Stomach (tissue), 8 donors: ENCODE measurements at regions not wholly inside any gene's neighbourhood (a gene's known extent, or its start where the extent isn't known, plus 50 kb on each side); places are given as distances from the start of the nearest gene placed in this dataset.
A peak's percentile ranks its signal among the peaks of the same experiment; 100 is the strongest.

Source experiments
- DNase-seq, 2 donors: peaks; one replicate each; pipeline versions ENCODE4 v3.0.0 to v3.0.0-alpha.2; 2013 to 2019
- H3K27ac ChIP-seq, 5 donors: fragments of 200-600 bp in 4 of 5; sonication (generic) in 4 of 5; one replicate each; pipeline ENCODE4 v1.5.1; 2013 to 2019; ENCODE audit warnings: mild to moderate bottlenecking in 1 of 5, moderate library complexity in 1 of 5
- H3K27me3 ChIP-seq, 3 donors: fragments of 200-600 bp; sonication (generic); one replicate each; pipeline ENCODE4 v1.5.1; 2017 to 2019; ENCODE audit warnings: mixed run types in 1 of 3
- H3K36me3 ChIP-seq, 4 donors: fragments of 200-600 bp; sonication (generic); 1 replicate in 3 of 4; 2 replicates in 1 of 4; pipeline ENCODE4 v1.5.1; 2016 to 2019
- H3K4me1 ChIP-seq, 4 donors: fragments of 200-600 bp; sonication (generic); one replicate each; pipeline ENCODE4 v1.5.1; 2016 to 2019
- H3K4me3 ChIP-seq, 4 donors: fragments of 200-600 bp; sonication (generic) in 3 of 4; one replicate each; pipeline ENCODE4 v1.5.1; 2016 to 2019; ENCODE audit warnings: mild to moderate bottlenecking in 1 of 4
- H3K9me3 ChIP-seq, 4 donors: fragments of 200-600 bp; sonication (generic); one replicate each; pipeline ENCODE4 v1.5.1; 2016 to 2019
- CTCF ChIP-seq, 7 experiments: fragments of 450-650 bp in 4 of 7; fragments of 200-600 bp in 3 of 7; sonication (generic) in 3 of 7; IDR thresholded peaks; one replicate each; pipeline ENCODE4 v1.5.1; 2016 to 2019; ENCODE audit warnings: antibody characterized with exemption in 7 of 7, control low read depth in 2 of 7, mild to moderate bottlenecking in 1 of 7
- EP300 ChIP-seq: sonication (generic); formaldehyde crosslinking; IDR thresholded peaks from one replicate; pipeline ENCODE4 v1.6.1; 2017; ENCODE audit warnings: antibody characterized with exemption
- POLR2A ChIP-seq, 4 donors: fragments of 450-650 bp; IDR thresholded peaks; one replicate each; pipeline ENCODE4 v1.6.1; 2016; ENCODE audit warnings: antibody characterized with exemption in 4 of 4, control low read depth in 2 of 4, mild to moderate bottlenecking in 1 of 4, moderate library complexity in 1 of 4
- POLR2AphosphoS5 ChIP-seq, 3 donors: sonication (generic); formaldehyde crosslinking; IDR thresholded peaks; one replicate each; pipeline ENCODE4 v1.6.1; 2016; ENCODE audit warnings: antibody characterized with exemption in 3 of 3
- WGBS, 5 donors: extraction: QIAGEN DNeasy Blood & Tissue Kit in 3 of 5; methylation state at CpG; one replicate each; pipeline versions ENCODE4 v1.1.5 to v1.1.7; 2013 to 2018; 5-methylcytosine and 5-hydroxymethylcytosine counted together
- intact Hi-C: fragments of 100-400 bp; cut with DNase I; formaldehyde crosslinking; loops from one replicate; pipeline ENCODE4 v1.15.1; 2023; ENCODE audit warnings: low total_unique reads
- donor health status: healthy with polysubstance abuse.
- donor health status: Bipolar disorder and iron deficiency.
- donor health status: healthy.

- intact Hi-C loops = no loop called here
- Histone ChIP-seq H3K4me1 (peaks cover 0 to 10% (median 0%) of the 10 kb centered on the region in 4 donors), H3K27me3 (no peaks in the 10 kb centered on the region), H3K36me3 (no peaks in the 10 kb centered on the region), H3K9me3 (no peaks in the 10 kb centered on the region), H3K4me3 (no peak overlapping the region), H3K27ac (no peak overlapping the region)
- TF ChIP-seq POLR2AphosphoS5 (IDR thresholded peaks at IDR 0.05) (no peak), CTCF (IDR thresholded peaks at IDR 0.05) (no peak), POLR2A (IDR thresholded peaks at IDR 0.05) (no peak), EP300 (no peak)
- 50 to 76% (median 69%) methylated on average over 1 of the region's 1 CpG for WGBS, 5 donors
- DNase-seq = no peak
Measured at GRCh38 chr11:95655536-95655935, 134.0 kb downstream of the FAM76B start.

- intact Hi-C loops = no loop called here
- Histone ChIP-seq H3K4me1 (peaks cover 0 to 6% (median 0%) of the 10 kb centered on the region in 4 donors), H3K27ac (no peak overlapping the region), H3K36me3 (no peaks in the 10 kb centered on the region), H3K27me3 (no peaks in the 10 kb centered on the region), H3K4me3 (no peak overlapping the region), H3K9me3 (no peaks in the 10 kb centered on the region)
- no peak for DNase-seq
- TF ChIP-seq POLR2A (IDR thresholded peaks at IDR 0.05) = no peak
- TF ChIP-seq EP300 = no peak
- no peak for TF ChIP-seq POLR2AphosphoS5 (IDR thresholded peaks at IDR 0.05)
- no peak for TF ChIP-seq CTCF (IDR thresholded peaks at IDR 0.05)
- 87 to 97% (median 97%) methylated on average over 1 of the region's 1 CpG for WGBS, 5 donors
Measured at GRCh38 chr11:95653680-95654079, 135.9 kb downstream of the FAM76B start.

- H3K9me3 ChIP-seq = no peaks in the 10 kb centered on the region
- H3K27ac ChIP-seq = no peak overlapping the region
- H3K36me3 ChIP-seq = no peaks in the 10 kb centered on the region
- 90 to 96% (median 94%) methylated on average over 5 of the region's 5 CpGs for WGBS, 5 donors
- intact Hi-C loops = no loop called here
- no peak for DNase-seq
- peaks cover 0 to 9% (median 2%) of the 10 kb centered on the region in 4 donors for H3K4me1 ChIP-seq
- TF ChIP-seq POLR2A (IDR thresholded peaks at IDR 0.05) = no peak
- no peak for TF ChIP-seq CTCF (IDR thresholded peaks at IDR 0.05)
- TF ChIP-seq EP300 = no peak
- TF ChIP-seq POLR2AphosphoS5 (IDR thresholded peaks at IDR 0.05) = no peak
- H3K4me3 ChIP-seq = no peak overlapping the region
- no peaks in the 10 kb centered on the region for H3K27me3 ChIP-seq
Measured at GRCh38 chr11:95653099-95653498, 136.5 kb downstream of the FAM76B start.

- Histone ChIP-seq H3K27ac (no peak overlapping the region), H3K36me3 (no peaks in the 10 kb centered on the region), H3K4me3 (no peak overlapping the region), H3K4me1 (peaks cover 0 to 17% (median 11%) of the 10 kb centered on the region in 4 donors), H3K27me3 (no peaks in the 10 kb centered on the region), H3K9me3 (no peaks in the 10 kb centered on the region)
- intact Hi-C loops = no loop called here
- no peak for TF ChIP-seq POLR2A (IDR thresholded peaks at IDR 0.05)
- TF ChIP-seq POLR2AphosphoS5 (IDR thresholded peaks at IDR 0.05) = peak in 1 of 3 donors; percentile 8
- no peak for TF ChIP-seq CTCF (IDR thresholded peaks at IDR 0.05)
- TF ChIP-seq EP300 = no peak
- DNase-seq = peak in 1 of 2 donors; percentile 33
- 19 to 41% (median 28%) methylated on average over 3 of the region's 3 CpGs for WGBS, 5 donors
Measured at GRCh38 chr11:95652002-95652472, 137.5 kb downstream of the FAM76B start.
